Astrocyte (in vitro differentiated cells and primary cell): ENCODE measurements at regions not wholly inside any gene's neighbourhood (a gene's known extent, or its start where the extent isn't known, plus 50 kb on each side); places are given as distances from the start of the nearest gene placed in this dataset.

ENCODE experiments used
- CTCF ChIP-seq: IDR thresholded peaks from 2 replicates; pipeline ENCODE4 v1.5.1; 2011; ENCODE audit warnings: low read depth, mild to moderate bottlenecking, inconsistent platforms, low read length, moderate library complexity; ENCODE audit not compliant: insufficient read depth
- EZH2 ChIP-seq: IDR thresholded peaks from 2 replicates; pipeline ENCODE4 v1.6.1; 2012; ENCODE audit warnings: mild to moderate bottlenecking, low read length, inconsistent platforms; ENCODE audit not compliant: insufficient read depth

- TF ChIP-seq CTCF (no peak), EZH2 (no peak)
These were observed 67.3 kb upstream of the KLF12 start for GRCh38 chr13:74201530-74201929.
